ENCODE measurements at regions not wholly inside any gene's neighbourhood (a gene's known extent, or its start where the extent isn't known, plus 50 kb on each side); places are given as distances from the start of the nearest gene placed in this dataset.
"Not testable (repeated sequence)": the region's sequence is repeated elsewhere in the genome, so short reads cannot be mapped to it uniquely, and the experiment has no call there.

DNA sequence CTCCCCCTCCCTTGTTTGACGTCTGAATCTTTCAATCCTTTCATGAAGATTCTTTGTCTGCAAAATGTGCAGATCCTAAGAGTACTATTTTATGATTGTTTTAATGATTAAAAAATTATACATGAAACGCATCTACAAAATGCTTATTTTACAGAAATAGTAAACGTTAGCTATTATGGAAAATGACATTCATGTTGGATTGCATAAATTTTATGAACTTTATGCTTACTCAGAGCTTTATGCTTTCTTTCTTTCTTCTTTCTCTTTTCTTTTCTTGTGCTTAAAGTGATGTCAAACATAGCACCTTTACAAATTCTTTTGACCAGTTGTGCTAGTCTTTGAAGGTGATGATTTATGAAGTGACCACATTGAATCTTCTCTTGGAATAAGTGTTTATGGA lies 805.4 kb downstream of the ADCYAP1 start:
- Histone ChIP-seq H3K4me3 (ENCODE audit: low read length) (no peak overlapping the region), H3K27ac (ENCODE audit: low read length) (no peak overlapping the region), H3K4me1 (ENCODE audit: control insufficient read depth, low read depth, low read length) (no peaks in the 10 kb centered on the region), H3K36me3 (ENCODE audit: control insufficient read depth, low read depth, low read length) (no peaks in the 10 kb centered on the region), H3K27me3 (ENCODE audit: control insufficient read depth, insufficient read depth, low read length) (no peaks in the 10 kb centered on the region), H3K9ac (ENCODE audit: low read length) (no peak overlapping the region), H3K9me3 (ENCODE audit: control insufficient read depth, low read depth, low read length) (no peaks in the 10 kb centered on the region)

DNA sequence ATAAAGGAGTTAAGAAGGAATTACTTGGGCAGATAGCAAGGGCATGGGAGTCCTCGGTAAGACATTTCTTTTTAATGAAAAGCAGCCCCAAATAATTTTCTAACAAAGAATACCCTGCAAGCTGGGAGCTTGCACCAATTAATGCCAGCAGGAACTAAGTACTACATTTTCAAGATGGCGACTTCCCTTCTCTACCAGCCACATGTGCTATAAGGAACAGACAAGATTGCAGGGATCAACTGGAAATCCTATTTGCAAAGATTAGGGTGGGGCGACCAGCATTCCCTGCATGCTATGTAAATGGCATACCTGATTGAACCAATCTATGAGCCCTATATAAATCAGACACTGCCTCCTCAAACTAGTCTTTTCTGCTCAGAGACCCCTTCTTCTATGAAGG lies 827.5 kb downstream of the ADCYAP1 start:
- Histone ChIP-seq H3K4me1 (ENCODE audit: control insufficient read depth, low read depth, low read length) (no peaks in the 10 kb centered on the region), H3K27ac (ENCODE audit: low read length) (no peak overlapping the region), H3K36me3 (ENCODE audit: control insufficient read depth, low read depth, low read length) (no peaks in the 10 kb centered on the region), H3K9ac (ENCODE audit: low read length) (no peak overlapping the region), H3K27me3 (ENCODE audit: control insufficient read depth, insufficient read depth, low read length) (no peaks in the 10 kb centered on the region), H3K9me3 (ENCODE audit: control insufficient read depth, low read depth, low read length) (no peaks in the 10 kb centered on the region), H3K4me3 (ENCODE audit: low read length) (no peak overlapping the region)

DNA sequence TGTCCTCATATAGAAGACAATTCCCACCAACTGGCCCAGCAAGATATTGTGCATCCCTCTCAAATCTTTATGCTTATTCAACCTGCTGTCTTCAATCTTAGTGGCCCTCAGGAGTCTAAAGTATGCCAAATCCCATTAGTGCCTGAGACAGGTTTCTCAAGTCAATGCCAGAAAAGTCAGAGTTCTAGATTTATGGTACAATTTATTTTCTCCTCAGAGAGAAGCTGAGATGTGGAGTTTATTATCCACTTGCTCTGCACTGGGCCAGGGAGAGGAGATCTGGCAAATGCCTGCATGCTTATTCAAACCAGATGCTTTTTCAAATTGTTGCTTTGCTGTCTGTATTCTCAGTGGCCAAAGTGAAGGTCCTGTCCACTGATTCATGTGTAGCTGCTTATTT lies 825.2 kb downstream of the METTL4 start:
- Histone ChIP-seq H3K4me1 (ENCODE audit: control insufficient read depth, low read depth, low read length) (no peaks in the 10 kb centered on the region), H3K9me3 (ENCODE audit: control insufficient read depth, low read depth, low read length) (no peaks in the 10 kb centered on the region), H3K27ac (ENCODE audit: low read length) (no peak overlapping the region), H3K4me3 (ENCODE audit: low read length) (no peak overlapping the region), H3K9ac (ENCODE audit: low read length) (no peak overlapping the region), H3K36me3 (ENCODE audit: control insufficient read depth, low read depth, low read length) (no peaks in the 10 kb centered on the region), H3K27me3 (ENCODE audit: control insufficient read depth, insufficient read depth, low read length) (no peaks in the 10 kb centered on the region)

DNA sequence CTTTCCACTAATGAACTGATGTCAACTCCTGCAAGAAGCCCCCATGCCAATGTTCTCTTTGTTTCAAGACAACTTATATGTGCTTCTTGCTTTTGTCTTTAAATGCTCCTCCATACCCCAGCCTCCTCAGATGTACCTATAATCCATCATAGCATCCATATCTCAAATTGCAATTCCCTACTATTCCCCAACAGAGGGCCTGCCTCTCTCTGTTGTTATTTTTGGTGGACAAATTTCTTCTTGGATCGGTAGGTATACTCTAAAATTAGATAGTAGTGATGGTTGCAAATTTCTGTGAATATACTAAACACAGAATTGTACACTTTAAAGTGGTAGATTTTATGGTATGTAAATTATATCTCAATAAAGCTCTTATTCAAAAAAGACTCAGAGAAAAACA lies 820.1 kb downstream of the METTL4 start:
- H3K27me3 ChIP-seq (ENCODE audit: control insufficient read depth, insufficient read depth, low read length), result no peaks in the 10 kb centered on the region
- H3K36me3 ChIP-seq (ENCODE audit: control insufficient read depth, low read depth, low read length), result no peaks in the 10 kb centered on the region
- H3K9ac ChIP-seq (ENCODE audit: low read length), result no peak overlapping the region
- no peaks in the 10 kb centered on the region for H3K9me3 ChIP-seq (ENCODE audit: control insufficient read depth, low read depth, low read length)
- no peaks in the 10 kb centered on the region for H3K4me1 ChIP-seq (ENCODE audit: control insufficient read depth, low read depth, low read length)
- no peak overlapping the region for H3K4me3 ChIP-seq (ENCODE audit: low read length)
- H3K27ac ChIP-seq (ENCODE audit: low read length), result no peak overlapping the region

DNA sequence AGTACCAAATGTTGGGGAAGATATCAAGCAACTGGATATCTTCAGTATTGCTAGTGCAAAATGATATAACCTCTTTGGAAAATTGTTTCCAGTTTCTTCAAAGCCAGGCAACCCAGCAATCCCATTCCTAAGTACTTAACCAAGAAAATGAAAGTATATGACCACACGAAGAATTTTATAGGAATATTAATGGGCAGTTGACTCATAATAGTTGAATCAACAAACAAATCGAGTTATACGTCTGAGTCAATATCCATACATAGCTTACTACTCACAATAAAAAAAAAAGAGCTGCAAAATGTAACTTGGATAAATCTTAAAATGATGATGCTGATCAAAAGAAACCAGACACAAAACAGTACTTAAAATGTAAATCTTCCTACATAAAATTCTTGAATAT lies 810.4 kb downstream of the METTL4 start:
- H3K4me1 ChIP-seq (ENCODE audit: control insufficient read depth, low read depth, low read length), result no peaks in the 10 kb centered on the region
- H3K4me3 ChIP-seq (ENCODE audit: low read length), result no peak overlapping the region
- no peaks in the 10 kb centered on the region for H3K36me3 ChIP-seq (ENCODE audit: control insufficient read depth, low read depth, low read length)
- H3K9ac ChIP-seq (ENCODE audit: low read length), result no peak overlapping the region
- H3K27me3 ChIP-seq (ENCODE audit: control insufficient read depth, insufficient read depth, low read length), result no peaks in the 10 kb centered on the region
- no peak overlapping the region for H3K27ac ChIP-seq (ENCODE audit: low read length)
- H3K9me3 ChIP-seq (ENCODE audit: control insufficient read depth, low read depth, low read length), result no peaks in the 10 kb centered on the region

DNA sequence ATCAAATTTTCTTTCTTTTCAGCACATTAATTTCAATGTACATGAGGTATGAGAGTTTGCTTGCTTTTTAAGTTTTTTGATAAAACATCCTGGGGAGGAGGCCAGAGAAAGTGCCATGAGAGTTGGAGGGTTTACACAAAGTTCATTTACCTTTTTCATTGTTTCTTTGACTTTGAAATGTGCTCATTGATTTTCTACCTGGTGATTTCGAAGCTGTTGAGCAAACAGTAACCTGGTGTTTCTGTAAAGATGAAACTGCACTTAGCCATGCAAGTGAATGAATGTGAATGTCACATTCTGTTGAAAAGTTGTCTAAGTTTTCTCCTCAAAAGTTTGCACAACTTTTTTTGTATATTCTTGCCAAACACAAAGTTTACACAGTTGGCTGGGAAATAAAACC lies 797.0 kb downstream of the METTL4 start:
- no peaks in the 10 kb centered on the region for H3K9me3 ChIP-seq (ENCODE audit: control insufficient read depth, low read depth, low read length)
- no peaks in the 10 kb centered on the region for H3K27me3 ChIP-seq (ENCODE audit: control insufficient read depth, insufficient read depth, low read length)
- no peaks in the 10 kb centered on the region for H3K36me3 ChIP-seq (ENCODE audit: control insufficient read depth, low read depth, low read length)
- no peaks in the 10 kb centered on the region for H3K4me1 ChIP-seq (ENCODE audit: control insufficient read depth, low read depth, low read length)
- no peak overlapping the region for H3K4me3 ChIP-seq (ENCODE audit: low read length)
- H3K9ac ChIP-seq (ENCODE audit: low read length), result no peak overlapping the region
- no peak overlapping the region for H3K27ac ChIP-seq (ENCODE audit: low read length)

DNA sequence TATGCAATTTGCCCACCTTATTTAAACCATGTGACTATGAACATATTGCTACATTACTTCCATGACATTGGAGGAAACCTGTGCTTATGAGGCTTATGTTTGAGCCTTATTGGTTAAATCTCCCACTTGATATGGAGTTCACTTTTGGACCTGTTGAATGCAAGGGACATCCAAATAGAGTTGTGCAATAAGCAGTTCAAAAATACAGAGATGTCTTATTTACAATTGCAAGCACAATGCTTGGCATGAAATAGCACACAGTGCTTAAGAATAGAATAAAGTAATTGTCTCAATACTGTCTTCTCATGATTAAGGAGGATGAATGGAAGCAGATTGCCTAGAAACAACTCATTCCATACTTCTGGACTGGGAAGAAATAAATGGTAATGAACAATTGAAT lies 793.5 kb downstream of the METTL4 start:
- no peaks in the 10 kb centered on the region for H3K4me1 ChIP-seq (ENCODE audit: control insufficient read depth, low read depth, low read length)
- H3K9me3 ChIP-seq (ENCODE audit: control insufficient read depth, low read depth, low read length), result no peaks in the 10 kb centered on the region
- no peaks in the 10 kb centered on the region for H3K27me3 ChIP-seq (ENCODE audit: control insufficient read depth, insufficient read depth, low read length)
- H3K9ac ChIP-seq (ENCODE audit: low read length), result no peak overlapping the region
- no peak overlapping the region for H3K27ac ChIP-seq (ENCODE audit: low read length)
- no peak overlapping the region for H3K4me3 ChIP-seq (ENCODE audit: low read length)
- no peaks in the 10 kb centered on the region for H3K36me3 ChIP-seq (ENCODE audit: control insufficient read depth, low read depth, low read length)

DNA sequence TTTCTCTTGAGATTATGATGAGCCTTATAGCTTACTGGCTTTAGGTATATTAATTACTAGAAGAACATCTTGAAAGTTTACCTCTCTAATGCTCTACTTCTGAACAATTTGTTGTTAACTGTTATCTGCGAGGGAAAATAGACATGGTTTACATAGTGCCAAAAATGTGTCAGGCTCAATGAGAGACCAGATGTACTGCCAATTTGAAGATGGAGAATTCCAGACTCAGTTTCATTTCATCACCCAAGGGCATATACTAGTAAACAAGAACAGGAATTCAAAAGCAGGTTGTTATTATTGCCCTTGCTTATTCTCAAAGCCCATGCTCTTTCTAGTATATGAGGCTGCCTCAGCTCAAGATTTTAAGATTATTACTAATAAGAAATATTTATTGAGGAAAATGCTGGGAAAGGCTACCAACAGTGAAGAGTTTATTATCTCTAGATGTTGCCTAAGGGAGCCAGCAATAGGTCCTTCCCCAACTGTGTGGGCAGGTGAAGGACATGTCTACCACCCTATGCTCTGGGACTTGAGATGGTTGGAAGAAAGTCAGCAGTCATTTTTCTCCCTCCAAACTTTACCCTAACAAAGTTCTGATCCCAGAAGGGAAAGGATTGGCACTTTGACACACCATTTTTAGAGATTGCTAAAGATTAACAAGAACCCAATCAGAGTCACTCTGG lies 792.7 kb downstream of the METTL4 start:
- H3K4me3 ChIP-seq (ENCODE audit: low read length), result no peak overlapping the region
- H3K36me3 ChIP-seq (ENCODE audit: control insufficient read depth, low read depth, low read length), result no peaks in the 10 kb centered on the region
- no peaks in the 10 kb centered on the region for H3K9me3 ChIP-seq (ENCODE audit: control insufficient read depth, low read depth, low read length)
- no peaks in the 10 kb centered on the region for H3K27me3 ChIP-seq (ENCODE audit: control insufficient read depth, insufficient read depth, low read length)
- no peaks in the 10 kb centered on the region for H3K4me1 ChIP-seq (ENCODE audit: control insufficient read depth, low read depth, low read length)
- no peak overlapping the region for H3K27ac ChIP-seq (ENCODE audit: low read length)
- no peak overlapping the region for H3K9ac ChIP-seq (ENCODE audit: low read length)

DNA sequence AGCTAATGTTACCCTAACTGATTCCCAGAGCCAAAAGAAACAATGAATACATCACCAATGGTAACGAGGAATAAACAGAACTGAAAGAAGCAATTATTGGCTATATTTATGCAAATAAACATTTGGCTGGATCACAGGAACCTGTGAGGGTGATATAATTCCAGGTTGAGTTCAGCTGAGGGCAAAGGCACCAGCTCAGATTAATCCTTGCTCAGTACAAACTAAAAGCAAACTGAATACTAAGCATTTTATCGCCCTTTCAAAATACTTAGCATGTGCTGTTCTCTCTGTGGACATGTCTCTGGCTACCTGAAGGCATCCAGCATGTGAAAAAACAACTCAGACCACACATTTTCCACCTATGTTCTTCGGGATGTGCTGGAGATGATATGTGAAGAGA lies 791.7 kb downstream of the METTL4 start:
- H3K4me3 ChIP-seq (ENCODE audit: low read length), result no peak overlapping the region
- H3K27me3 ChIP-seq (ENCODE audit: control insufficient read depth, insufficient read depth, low read length), result no peaks in the 10 kb centered on the region
- no peak overlapping the region for H3K9ac ChIP-seq (ENCODE audit: low read length)
- H3K4me1 ChIP-seq (ENCODE audit: control insufficient read depth, low read depth, low read length), result no peaks in the 10 kb centered on the region
- H3K9me3 ChIP-seq (ENCODE audit: control insufficient read depth, low read depth, low read length), result no peaks in the 10 kb centered on the region
- H3K27ac ChIP-seq (ENCODE audit: low read length), result no peak overlapping the region
- H3K36me3 ChIP-seq (ENCODE audit: control insufficient read depth, low read depth, low read length), result no peaks in the 10 kb centered on the region

DNA sequence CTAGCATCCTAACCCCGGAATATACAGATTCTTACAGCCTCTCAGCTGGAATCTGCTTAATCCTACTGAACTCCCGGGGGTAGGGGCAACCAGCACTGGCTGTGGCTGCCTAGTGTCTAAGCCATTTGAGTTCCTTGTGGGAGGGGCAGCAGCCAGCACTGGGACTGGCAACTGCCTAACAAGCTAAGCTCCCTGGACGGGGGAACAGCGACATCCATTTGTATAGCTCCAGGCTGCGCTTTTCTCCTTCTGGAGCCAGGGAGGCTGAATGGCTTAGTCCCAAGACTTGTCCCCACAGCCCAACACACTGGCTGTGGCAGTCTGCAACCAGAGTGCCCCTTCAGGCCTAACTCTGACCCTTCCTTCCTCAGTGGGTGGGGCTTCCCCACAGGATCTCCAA lies 787.2 kb downstream of the METTL4 start:
- no peak overlapping the region for H3K4me3 ChIP-seq (ENCODE audit: low read length)
- no peak overlapping the region for H3K27ac ChIP-seq (ENCODE audit: low read length)
- H3K4me1 ChIP-seq (ENCODE audit: control insufficient read depth, low read depth, low read length), result no peaks in the 10 kb centered on the region
- no peaks in the 10 kb centered on the region for H3K9me3 ChIP-seq (ENCODE audit: control insufficient read depth, low read depth, low read length)
- no peak overlapping the region for H3K9ac ChIP-seq (ENCODE audit: low read length)
- no peaks in the 10 kb centered on the region for H3K27me3 ChIP-seq (ENCODE audit: control insufficient read depth, insufficient read depth, low read length)
- no peaks in the 10 kb centered on the region for H3K36me3 ChIP-seq (ENCODE audit: control insufficient read depth, low read depth, low read length)

DNA sequence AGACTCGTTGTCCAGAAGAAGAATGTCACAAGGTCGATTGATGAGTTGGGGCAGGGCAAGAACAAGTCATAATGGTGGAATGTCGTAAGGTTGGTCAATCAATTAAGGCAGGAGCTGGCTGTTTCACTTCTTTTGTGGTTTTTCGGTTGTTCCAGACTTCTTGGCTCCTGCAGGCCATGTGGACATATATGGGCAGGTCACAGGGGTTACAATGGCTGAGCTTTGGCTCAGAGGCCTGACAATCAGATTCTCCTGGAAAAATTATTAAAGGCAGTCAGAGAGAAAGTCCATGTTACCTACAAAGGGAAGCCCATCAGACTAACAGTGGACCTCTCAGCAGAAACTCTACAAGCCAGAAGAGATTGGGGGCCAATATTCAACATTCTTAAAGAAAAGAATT lies 785.3 kb downstream of the METTL4 start:
- not testable (repeated sequence) for H3K9ac ChIP-seq (ENCODE audit: low read length); H3K27ac ChIP-seq (ENCODE audit: low read length); H3K27me3 ChIP-seq (ENCODE audit: control insufficient read depth, insufficient read depth, low read length); H3K36me3 ChIP-seq (ENCODE audit: control insufficient read depth, low read depth, low read length); H3K4me1 ChIP-seq (ENCODE audit: control insufficient read depth, low read depth, low read length); H3K4me3 ChIP-seq (ENCODE audit: low read length); H3K9me3 ChIP-seq (ENCODE audit: control insufficient read depth, low read depth, low read length)

DNA sequence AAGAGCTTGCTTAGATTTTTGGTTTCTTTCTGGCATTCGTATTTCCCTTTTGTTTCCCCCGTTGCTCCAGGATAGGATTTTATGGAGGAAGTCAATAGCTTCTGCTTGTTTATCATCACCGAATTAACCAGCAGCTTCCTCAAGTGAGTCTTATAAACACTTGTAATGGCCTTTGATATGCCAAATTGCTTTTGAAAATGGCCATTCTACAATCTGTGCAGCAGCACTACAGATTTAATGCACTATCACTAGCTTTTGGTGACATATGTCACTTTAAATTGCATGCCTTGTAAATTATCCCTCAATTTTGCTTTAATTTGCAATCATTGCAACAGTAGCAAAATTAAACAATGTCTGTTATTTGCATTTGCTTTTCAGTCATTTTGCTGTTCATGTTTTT lies 774.7 kb downstream of the METTL4 start:
- no peak overlapping the region for H3K27ac ChIP-seq (ENCODE audit: low read length)
- H3K4me1 ChIP-seq (ENCODE audit: control insufficient read depth, low read depth, low read length), result no peaks in the 10 kb centered on the region
- no peaks in the 10 kb centered on the region for H3K27me3 ChIP-seq (ENCODE audit: control insufficient read depth, insufficient read depth, low read length)

More for the DNA sequence above, 774.7 kb downstream of the METTL4 start:
- H3K9ac ChIP-seq (ENCODE audit: low read length), result no peak overlapping the region
- no peak overlapping the region for H3K4me3 ChIP-seq (ENCODE audit: low read length)
- no peaks in the 10 kb centered on the region for H3K9me3 ChIP-seq (ENCODE audit: control insufficient read depth, low read depth, low read length)
- no peaks in the 10 kb centered on the region for H3K36me3 ChIP-seq (ENCODE audit: control insufficient read depth, low read depth, low read length)
